ENCODE measurements at regions not wholly inside any gene's neighbourhood (a gene's known extent, or its start where the extent isn't known, plus 50 kb on each side); places are given as distances from the start of the nearest gene placed in this dataset.

DNA sequence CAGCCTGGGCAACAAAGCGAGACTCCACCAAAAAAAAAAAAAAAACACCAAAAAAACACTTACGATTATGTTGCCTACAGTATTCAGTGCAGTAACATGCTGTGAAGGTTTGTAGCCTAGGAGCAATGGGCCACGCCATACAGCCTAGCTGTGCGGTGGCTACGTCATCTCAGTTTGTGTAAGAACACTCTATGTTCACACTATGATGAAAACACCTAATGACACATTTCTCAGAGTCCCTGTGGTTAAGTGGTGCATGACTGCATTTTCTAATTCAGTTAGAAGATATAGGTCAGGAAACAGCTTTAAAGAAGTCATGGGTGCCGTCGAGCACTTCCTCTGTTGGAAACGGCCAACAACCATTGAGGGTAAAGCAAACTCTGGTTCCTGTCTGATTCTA is 75.7 kb upstream of the ANO1 start:
- no peak for DNase-seq

DNA sequence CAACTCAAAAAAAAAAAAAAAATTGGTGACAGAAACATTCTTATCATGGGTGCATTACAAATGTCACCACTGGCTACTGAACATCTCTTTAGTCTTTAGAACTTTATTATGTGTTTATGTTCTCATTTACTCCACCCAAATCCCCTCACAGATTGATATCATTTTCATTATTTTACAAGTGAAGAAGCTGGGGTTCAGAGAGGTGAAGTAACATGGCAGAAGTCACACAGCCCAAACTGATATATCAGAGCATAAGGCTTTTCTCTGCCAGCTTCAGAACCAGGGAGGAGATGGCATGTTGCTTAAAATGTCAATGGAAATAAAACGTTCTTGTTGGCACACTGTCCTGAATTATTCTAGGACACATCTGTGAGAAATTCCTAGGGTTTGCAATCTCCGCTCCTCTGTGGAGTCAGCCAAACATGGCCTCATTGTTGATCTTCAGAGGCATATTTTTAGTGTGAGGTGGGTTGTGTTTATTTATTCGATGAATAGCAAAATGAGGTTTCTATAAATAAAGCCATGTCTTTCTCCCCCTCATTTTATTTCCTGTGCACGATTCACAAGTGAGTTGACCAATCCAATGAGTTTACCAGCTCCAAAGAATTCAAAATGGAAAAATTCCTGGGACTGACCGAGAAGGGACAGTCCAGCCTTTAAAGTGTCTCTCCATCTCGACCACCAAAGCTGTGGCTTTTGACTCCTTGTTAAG is 72.9 kb upstream of the ANO1 start:
- DNase-seq, result no peak

DNA sequence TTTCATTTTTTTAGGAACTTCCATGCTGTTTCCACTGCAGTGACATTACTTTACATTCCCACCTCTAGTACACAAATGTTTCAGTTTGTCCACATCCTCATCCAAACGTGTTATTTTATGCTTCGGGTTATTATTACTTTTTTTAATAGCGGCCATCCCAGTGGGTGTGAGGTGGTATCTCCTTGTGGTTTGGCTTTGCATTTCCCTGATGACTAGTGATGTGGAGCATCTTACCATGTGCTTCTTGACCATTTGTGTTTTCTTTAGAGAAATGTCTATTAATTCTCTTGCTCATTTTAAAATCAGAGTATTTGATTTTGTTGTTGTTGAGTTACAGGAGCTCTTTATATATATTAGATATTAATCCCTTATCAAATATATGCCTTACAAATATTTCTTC is 70.3 kb upstream of the ANO1 start:
- no peak for DNase-seq

DNA sequence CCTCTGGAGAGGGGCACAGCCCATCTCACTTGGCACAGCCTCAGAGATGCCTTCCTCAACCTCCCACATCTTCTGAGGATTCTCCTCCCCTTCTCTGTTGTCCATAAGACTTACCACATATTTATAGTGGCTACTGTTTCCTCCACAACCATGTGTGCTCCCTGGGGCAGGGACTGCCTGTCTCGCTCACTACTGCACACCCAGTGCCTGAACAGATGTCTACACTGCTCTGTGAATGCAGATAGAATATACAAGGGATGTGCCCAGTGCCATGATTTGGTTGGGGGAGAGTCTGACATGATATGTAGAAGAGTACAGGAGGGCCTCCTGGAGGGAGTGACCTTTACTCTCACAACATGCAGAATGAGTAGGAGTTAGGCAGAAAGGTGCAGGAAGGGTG is 67.3 kb upstream of the ANO1 start:
- DNase-seq, result no peak

- DNase-seq, result no peak
These were observed 65.9 kb upstream of the ANO1 start for GRCh38 chr11:70012134-70012733.

DNA sequence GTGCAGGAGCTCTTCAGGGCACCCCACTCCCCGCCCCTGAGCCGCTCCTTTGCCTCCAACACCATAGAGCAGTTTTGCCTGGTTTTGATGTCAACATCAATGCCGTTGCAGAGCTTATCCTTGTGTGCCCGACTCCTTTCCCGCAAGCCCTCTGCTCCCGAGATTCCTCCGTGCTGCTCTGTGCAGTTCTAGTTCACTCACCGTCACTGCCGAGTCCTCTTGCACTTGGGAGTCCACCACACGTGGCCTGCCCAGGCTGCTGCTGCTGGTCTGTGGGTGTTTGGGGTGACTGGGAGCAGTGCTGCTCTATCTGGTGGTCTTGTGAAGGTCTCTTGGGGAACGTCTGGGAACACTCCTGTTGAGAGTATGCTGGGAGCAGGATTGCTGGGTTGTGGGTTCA is 63.8 kb upstream of the ANO1 start:
- no peak for DNase-seq

DNA sequence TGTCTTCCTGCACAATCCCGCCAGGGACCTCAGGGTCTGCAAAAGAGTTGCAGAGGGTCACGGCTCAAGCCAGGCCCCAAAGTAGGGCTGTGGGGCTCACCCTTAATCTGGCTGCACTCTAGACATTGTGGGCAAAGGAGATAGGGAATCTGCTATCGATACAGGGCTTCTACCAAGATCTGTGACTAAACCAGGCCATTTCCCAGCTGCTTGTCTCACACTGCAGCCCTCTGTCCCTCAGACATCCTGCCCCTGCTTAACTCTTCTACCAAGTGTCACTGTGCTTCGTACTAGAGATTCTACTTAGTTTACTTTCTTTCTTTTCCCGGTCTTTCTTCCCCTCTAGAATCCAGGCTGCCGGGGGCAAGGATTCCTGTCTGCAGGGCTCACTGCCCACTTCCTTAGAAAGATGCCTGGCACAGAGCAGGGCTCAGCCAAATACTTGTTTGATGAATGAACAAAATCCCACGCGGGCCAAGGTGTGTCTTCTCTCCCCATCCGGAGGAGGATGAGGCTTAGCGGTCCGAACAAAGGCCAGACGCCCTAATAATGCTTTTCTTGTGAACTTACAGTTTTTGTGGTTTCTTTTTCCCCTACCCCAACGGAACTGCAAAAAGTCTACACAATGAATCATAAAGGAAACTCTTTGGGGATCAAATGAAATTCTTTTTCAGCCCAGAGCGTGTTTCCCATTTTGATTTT is 61.3 kb upstream of the ANO1 start:
- DNase-seq, result no peak

- DNase-seq, result no peak
These were observed 59.3 kb upstream of the ANO1 start for GRCh38 chr11:70018816-70019215.

- DNase-seq, result no peak
These were observed 58.5 kb upstream of the ANO1 start for GRCh38 chr11:70019576-70020011.

- no peak for DNase-seq
These were observed 57.5 kb upstream of the ANO1 start for GRCh38 chr11:70020336-70021214.

GRCh38 chr11:70021586-70021985 is 56.5 kb upstream of the ANO1 start:
- no peak for DNase-seq

GRCh38 chr11:70024036-70024772 is 53.9 kb upstream of the ANO1 start:
- no peak for DNase-seq

GRCh38 chr11:70024773-70025045 is 53.4 kb upstream of the ANO1 start:
- no peak for DNase-seq

- DNase-seq, result no peak
These were observed 52.8 kb upstream of the ANO1 start for GRCh38 chr11:70025308-70025707.

- no peak for DNase-seq
These were observed 52.1 kb upstream of the ANO1 start for GRCh38 chr11:70026012-70026411.

DNA sequence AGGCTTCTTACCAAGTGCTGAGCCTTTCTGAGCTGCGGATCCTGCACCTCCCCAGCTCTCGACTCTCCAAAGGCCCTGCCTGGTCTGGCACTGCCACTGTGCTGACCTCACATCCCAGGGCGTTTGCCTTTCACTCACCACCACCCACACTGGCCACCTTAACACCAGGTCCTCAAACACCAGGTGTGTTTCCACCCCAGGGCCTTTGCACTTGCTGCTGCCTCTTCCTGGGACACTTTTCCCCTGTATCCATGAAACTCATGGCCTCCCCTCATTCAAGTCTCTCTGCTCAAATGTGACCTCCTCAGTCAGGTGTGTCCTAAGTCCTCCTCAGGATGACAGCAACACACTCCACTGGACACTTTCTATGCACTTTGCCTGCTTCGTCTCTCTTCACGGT is 51.4 kb upstream of the ANO1 start:
- DNase-seq, result no peak

- no peak for DNase-seq
These were observed 50.7 kb upstream of the ANO1 start for GRCh38 chr11:70027451-70027850.

GRCh38 chr11:70028147-70028855 is 49.8 kb upstream of the ANO1 start:
- no peak for DNase-seq

Measured in midbrain (tissue), 1 donor.